GM21529 (cell line): ENCODE measurements at regions not wholly inside any gene's neighbourhood (a gene's known extent, or its start where the extent isn't known, plus 50 kb on each side); places are given as distances from the start of the nearest gene placed in this dataset.
"Not testable (repeated sequence)": the region's sequence is repeated elsewhere in the genome, so short reads cannot be mapped to it uniquely, and the experiment has no call there.

Experiments
- ATAC-seq: cut with Tn5 transposase; IDR thresholded peaks from one replicate; pipeline ENCODE4 v1.9.1; 2021; ENCODE audit not compliant: unreplicated experiment

GRCh38 chr6:158920311-158920905, 79.6 kb downstream of the RSPH3 start:
- ATAC-seq = no peak

- no peak for ATAC-seq
Observed at GRCh38 chr6:158919865-158920264, 80.1 kb downstream of the RSPH3 start.

- no peak for ATAC-seq
Observed at GRCh38 chr6:158916617-158917016, 83.4 kb downstream of the RSPH3 start.

GRCh38 chr6:158914923-158915322, 85.1 kb downstream of the RSPH3 start:
- no peak for ATAC-seq

GRCh38 chr6:158913580-158913979, 86.4 kb downstream of the RSPH3 start:
- no peak for ATAC-seq

DNA sequence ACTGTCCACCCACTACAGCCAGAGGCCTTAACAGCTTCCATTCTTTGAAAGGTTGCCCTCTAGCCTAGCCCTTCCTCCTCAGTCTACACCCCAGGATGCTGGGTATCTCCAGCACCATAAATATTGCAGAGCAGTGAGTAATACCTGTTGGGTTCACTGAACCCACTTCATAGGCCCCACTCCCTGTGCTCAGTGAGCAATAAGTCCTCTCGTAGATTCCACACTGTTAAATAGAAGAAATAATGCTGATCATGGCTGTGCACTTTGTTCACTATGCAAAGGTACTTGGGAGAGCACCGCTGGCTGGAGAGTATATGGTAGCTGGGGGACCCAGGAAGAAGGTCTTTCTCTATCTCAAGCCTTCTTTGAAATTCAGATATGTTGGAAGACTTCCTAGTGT, 87.3 kb downstream of the RSPH3 start:
- ATAC-seq = no peak

GRCh38 chr6:158911746-158912480, 88.1 kb downstream of the RSPH3 start:
- ATAC-seq = no peak

- ATAC-seq = peak; percentile 71
Observed at GRCh38 chr6:158910484-158911440, 89.2 kb downstream of the RSPH3 start.

DNA sequence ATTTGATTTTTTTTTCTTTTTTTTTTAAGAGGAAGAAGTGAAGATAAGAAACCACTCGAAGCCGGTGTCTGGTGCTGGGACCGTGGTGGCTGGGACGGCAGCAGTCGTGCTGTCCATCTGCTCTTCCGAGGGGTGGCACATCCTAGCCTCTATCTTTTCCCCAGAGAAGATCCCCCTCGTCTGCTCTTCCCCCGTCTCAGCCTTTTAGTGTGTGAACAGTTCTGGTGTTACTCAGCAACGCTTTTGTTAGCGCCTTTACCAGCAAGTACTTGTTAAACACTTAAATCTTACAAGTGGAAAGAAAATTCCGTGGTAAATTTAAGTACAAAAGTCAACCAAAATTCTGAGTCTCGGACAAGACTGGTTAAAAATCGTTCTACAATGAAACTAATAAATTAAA, 90.1 kb downstream of the RSPH3 start:
- ATAC-seq = no peak

DNA sequence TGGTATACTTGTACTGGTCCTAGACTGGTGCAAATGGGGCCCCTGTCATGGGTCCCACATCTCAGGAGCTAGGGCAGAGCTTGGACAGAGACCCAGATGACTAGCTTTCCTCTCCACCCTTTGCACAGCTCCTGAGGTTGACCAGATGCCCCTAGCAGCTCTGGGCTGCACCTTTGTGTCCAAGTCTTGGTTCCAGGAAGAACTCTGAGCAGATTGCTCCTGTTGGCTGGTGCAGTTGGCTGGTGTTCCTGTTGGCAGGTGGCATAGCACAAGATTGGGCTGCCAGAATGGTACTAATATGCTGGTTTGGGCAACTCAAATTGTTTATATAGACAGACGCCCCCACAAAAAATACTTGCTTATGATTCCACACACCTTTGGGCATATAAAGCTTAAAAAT, 89.4 kb upstream of the EZR start:
- ATAC-seq = no peak

GRCh38 chr6:158907931-158908330, 88.8 kb upstream of the EZR start:
- no peak for ATAC-seq

GRCh38 chr6:158906926-158907325, 87.8 kb upstream of the EZR start:
- ATAC-seq = no peak

DNA sequence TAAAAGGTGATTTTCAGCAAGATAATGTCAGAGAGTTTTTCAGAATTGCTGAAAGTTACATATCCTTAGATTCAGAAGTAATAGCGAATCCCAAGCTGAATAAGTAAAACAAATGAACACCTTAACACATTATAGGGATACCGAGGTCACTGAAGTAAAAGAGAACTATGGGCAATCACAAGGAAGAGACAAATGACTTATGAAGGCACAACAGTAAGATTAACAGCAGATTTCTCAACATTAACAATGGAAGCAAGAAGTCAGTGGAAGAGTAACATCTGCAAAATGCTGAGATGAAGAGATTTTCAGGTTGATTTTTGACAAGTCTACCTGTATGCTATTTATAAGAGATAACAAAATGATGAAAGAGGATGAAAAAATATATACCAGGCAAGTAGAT, 86.1 kb upstream of the EZR start:
- no peak for ATAC-seq

- no peak for ATAC-seq
Observed at GRCh38 chr6:158903801-158904200, 84.6 kb upstream of the EZR start.

DNA sequence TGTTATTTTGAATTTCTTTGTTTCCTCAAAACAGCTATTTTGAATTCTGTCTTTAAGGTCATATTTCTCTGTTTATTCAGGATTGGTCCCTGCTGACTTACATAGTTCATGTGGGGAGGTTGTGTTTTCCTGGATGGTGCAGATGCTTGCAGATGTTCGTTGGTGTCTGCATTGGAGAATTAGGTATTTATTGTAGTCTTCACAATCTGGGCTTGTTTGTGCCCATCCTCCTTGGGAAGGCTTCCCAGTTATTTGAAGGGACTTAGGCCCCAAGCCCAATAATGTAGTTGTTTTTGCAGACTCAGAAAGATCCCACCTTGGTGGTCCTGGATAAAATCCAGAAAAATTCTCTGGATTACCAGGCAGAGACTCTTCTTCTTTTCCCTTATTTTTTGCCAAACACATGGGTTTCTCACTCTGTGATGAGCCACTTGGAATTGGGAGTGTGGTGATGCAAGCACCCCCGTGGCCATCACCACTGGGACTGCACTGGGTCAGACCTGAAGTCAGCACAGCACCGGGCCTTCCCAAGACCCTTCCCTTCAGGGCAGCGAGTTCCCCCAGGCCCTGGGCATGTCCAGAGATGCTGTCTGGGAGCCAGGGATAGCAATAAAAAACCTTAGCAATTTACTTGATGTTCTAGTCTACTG, 81.6 kb upstream of the EZR start:
- ATAC-seq = no peak

DNA sequence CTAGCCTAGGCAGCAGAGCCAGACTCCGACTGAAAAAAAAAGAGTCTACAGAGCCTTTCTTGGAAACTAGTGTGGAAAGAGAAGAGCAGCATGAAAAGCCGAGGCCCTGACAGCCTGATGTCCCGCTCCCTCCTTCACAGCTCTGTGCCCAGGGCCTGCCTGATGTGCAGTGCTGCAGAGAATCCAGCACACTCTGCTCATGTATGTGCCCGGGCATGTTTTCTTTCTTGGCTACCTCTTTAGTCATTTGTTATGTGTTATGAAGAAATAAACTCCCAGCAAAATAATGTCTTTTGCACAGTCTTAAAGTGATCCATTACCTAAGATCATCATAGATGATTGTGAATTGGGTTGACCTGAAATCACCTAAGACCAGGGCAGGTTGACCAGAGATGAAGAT, 78.1 kb upstream of the EZR start:
- no peak for ATAC-seq

DNA sequence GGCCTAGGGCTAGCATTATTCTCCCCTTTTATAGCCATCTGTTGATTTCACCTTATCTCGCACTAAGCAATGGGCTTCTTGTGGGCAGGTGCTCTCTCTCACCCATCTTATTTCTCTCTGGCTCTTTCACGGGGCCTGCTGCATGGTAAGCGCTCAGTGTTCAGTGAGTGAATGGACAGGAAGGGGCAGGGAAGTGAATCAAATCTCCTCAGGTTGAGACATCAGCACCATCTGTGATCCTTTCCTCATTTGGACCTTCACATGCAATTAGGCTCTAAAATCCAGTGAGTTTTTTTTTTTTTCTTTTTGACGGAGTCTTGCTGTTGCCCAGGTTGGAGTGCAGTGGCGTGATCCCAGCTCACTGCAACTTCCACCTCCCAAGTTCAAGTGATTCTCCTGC, 76.5 kb upstream of the EZR start:
- ATAC-seq = no peak

DNA sequence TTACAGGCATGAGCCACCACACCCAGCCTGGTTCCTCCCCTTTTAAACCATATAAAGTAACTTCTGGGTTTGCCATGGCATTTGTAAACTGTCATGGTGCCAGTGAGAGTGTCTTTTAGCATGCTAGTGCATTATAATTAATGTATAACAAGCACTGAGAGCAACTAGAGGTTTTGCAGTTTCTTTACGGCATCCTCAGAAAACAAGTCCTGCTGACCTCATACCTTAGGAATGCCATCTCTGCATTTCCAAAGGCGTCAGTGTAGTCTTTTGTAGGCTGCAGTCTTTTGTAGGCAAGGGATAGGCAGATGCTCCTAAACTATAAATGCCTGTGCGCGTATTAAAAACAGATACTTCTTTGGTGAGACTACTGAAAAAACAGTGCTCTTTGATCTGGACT, 75.0 kb upstream of the EZR start:
- ATAC-seq = no peak

DNA sequence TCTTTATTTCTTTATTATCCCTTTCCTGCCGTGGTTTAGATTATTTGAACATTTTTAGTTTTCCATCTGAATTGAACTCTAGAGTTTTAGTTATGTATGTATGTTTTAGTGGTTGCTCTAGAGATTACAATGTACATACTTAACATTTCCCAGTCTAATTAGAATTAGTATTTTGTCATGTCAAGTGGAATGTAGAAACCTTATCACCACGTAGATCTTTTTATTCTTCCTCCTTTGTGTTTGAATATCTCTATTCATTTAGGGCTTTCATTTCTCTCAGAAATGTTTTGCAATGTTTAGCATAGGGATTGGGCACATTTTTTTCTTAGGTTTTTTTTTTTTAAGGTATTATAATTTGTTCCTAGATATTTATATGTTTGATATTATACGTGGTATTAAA, 73.1 kb upstream of the EZR start:
- no peak for ATAC-seq

GRCh38 chr6:158891560-158891959, 72.4 kb upstream of the EZR start:
- not testable (repeated sequence) for ATAC-seq

DNA sequence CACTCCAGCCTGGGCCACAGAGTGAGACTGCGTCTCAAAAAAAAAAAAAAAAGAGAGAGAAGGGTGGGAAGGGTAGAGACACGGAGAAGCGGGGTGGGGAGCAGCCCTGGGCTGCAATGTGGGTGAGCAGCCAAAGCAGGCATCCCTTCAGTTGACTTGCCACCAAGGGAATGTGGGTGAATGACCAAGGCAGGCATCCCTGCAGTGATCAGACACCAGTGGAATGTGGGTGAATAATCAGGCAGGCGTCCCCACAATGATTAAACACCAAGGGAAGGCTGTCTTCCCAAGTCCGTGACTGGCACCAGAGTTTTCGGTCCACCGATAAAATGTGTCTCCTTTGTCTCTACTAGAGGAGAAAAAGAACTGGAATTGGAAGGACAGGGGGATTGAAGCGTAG, 69.0 kb upstream of the EZR start:
- not testable (repeated sequence) for ATAC-seq
